ENCODE measurements at regions not wholly inside any gene's neighbourhood (a gene's known extent, or its start where the extent isn't known, plus 50 kb on each side); places are given as distances from the start of the nearest gene placed in this dataset.

GRCh38 chr12:19064713-19065112 is 64.8 kb upstream of the PLEKHA5 start:
- no peak for DNase-seq

GRCh38 chr12:19065223-19065622 is 64.3 kb upstream of the PLEKHA5 start:
- no peak for DNase-seq

- no peak for DNase-seq
Observed at GRCh38 chr12:19065871-19066270, 63.7 kb upstream of the PLEKHA5 start.

DNA sequence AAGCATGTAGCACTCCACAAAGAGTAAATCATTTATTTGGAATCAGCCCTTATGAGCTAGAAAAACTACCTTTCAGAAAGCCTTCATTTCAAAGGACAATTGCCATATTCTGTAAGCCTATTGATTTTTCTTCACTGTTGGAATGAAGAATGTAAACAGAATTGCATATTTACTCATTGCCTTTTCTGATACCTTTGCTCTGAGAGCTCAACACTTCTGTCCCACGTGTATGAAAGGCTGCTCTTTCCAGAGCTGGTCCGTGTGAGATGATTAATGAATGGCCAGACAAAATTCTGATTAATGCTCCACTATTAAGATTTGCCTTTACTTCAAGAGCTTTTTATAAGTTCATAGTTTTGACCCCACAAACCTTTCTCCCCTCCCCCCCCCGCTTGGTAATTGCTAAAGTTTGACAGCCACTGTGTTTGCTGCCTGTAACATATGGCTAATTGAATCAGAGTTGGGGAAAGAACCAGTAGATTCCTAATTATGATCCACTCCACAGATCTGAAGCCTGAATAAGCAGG is 63.0 kb upstream of the PLEKHA5 start:
- no peak for DNase-seq

DNA sequence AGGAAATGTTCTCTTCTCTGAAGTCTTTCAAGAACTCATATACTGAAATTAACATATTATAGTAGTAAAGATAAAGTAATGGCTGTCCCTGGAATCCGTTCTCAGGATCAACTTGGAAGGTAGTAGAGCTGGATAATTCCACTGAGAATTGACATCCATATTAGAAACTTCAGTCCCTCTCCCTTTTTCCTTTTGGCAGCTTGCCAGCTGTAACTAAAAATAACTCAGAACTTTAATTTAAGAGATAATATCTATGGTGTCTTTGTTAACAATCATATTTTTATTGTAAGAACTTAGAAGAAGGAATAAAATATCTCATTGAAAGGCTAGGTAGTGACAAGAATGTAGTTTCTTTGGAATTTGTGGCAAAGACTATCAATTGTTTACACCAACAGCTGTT is 61.4 kb upstream of the PLEKHA5 start:
- no peak for DNase-seq

DNA sequence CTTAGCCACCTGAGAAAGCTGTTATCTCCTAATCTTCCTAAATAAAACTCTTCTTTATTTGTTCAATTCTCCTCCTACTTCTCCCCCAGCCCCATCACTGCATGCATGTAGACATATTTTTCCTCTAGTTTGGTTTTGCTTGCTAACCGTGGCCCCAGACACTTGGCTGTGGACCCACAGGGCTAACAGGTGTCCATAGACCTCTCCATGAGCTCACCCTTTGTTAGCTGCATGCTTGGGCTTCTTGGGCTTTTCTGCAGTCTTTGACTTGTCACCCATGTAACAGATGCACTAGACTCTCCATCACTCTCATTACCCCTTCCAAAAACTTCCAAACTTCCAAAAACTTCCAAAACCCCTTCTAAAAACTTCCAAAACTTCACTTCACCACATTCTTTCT is 59.2 kb upstream of the PLEKHA5 start:
- no peak for DNase-seq

DNA sequence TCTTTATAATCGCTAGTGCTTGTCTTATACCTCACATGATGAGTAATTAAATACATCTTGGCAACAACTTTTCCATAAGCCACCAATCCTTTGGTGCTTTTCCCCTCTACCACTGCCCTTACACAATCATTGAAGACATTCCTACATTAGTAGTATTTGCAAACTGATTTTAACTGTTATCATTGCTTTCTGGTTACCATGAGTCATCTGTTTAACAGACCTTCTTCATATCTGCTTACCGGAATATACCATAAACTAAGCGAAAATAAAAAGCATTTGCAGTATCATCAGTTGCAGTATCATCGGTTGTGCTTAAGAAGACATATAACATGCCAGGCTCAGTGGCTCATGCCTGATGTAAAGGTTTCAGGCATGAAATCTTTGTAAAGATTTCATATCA is 54.8 kb upstream of the PLEKHA5 start:
- DNase-seq, result no peak

- DNase-seq, result no peak
Observed at GRCh38 chr12:19075711-19076340, 53.7 kb upstream of the PLEKHA5 start.
